ENCODE measurements at regions not wholly inside any gene's neighbourhood (a gene's known extent, or its start where the extent isn't known, plus 50 kb on each side); places are given as distances from the start of the nearest gene placed in this dataset.

- Histone ChIP-seq H3K4me1 (ENCODE audit: insufficient read depth, poor library complexity, severe bottlenecking) (no peaks in the 10 kb centered on the region), H3K4me3 (ENCODE audit: severe bottlenecking) (no peak overlapping the region), H3K9me3 (ENCODE audit: severe bottlenecking) (no peaks in the 10 kb centered on the region), H3K27ac (ENCODE audit: poor library complexity, severe bottlenecking) (no peak overlapping the region), H3K36me3 (ENCODE audit: low read depth) (no peaks in the 10 kb centered on the region), H3K27me3 (ENCODE audit: insufficient read depth, poor library complexity, severe bottlenecking) (no peaks in the 10 kb centered on the region)
- TF ChIP-seq CTCF (IDR thresholded peaks at IDR 0.05; ENCODE audit: poor library complexity, severe bottlenecking) = no peak
- ATAC-seq (ENCODE audit: low read depth) (no peak), DNase-seq (ENCODE audit: low spot score) (no peak)
These were observed 1945.1 kb upstream of the SEL1L start for GRCh38 chr14:83478741-83479140.

GRCh38 chr14:83483063-83483462 lies 1949.4 kb upstream of the SEL1L start:
- DNase-seq (ENCODE audit: low spot score) (no peak), ATAC-seq (ENCODE audit: low read depth) (peak; percentile 31; the same call in 1 of the 3 replicates)
- Histone ChIP-seq H3K27ac (ENCODE audit: poor library complexity, severe bottlenecking) (no peak overlapping the region), H3K9me3 (ENCODE audit: severe bottlenecking) (no peaks in the 10 kb centered on the region), H3K4me1 (ENCODE audit: insufficient read depth, poor library complexity, severe bottlenecking) (no peaks in the 10 kb centered on the region), H3K36me3 (ENCODE audit: low read depth) (no peaks in the 10 kb centered on the region), H3K27me3 (ENCODE audit: insufficient read depth, poor library complexity, severe bottlenecking) (no peaks in the 10 kb centered on the region), H3K4me3 (ENCODE audit: severe bottlenecking) (no peak overlapping the region)
- no peak for TF ChIP-seq CTCF (IDR thresholded peaks at IDR 0.05; ENCODE audit: poor library complexity, severe bottlenecking)

GRCh38 chr14:83485591-83485990 lies 1951.9 kb upstream of the SEL1L start:
- Histone ChIP-seq H3K27me3 (ENCODE audit: insufficient read depth, poor library complexity, severe bottlenecking) (no peaks in the 10 kb centered on the region), H3K27ac (ENCODE audit: poor library complexity, severe bottlenecking) (no peak overlapping the region), H3K4me3 (ENCODE audit: severe bottlenecking) (no peak overlapping the region), H3K4me1 (ENCODE audit: insufficient read depth, poor library complexity, severe bottlenecking) (no peaks in the 10 kb centered on the region), H3K9me3 (ENCODE audit: severe bottlenecking) (no peaks in the 10 kb centered on the region), H3K36me3 (ENCODE audit: low read depth) (no peaks in the 10 kb centered on the region)
- TF ChIP-seq CTCF (IDR thresholded peaks at IDR 0.05; ENCODE audit: poor library complexity, severe bottlenecking) = no peak
- DNase-seq (ENCODE audit: low spot score) (no peak), ATAC-seq (ENCODE audit: low read depth) (peak; percentile 83)

- Histone ChIP-seq H3K4me1 (ENCODE audit: insufficient read depth, poor library complexity, severe bottlenecking) (no peaks in the 10 kb centered on the region), H3K4me3 (ENCODE audit: severe bottlenecking) (no peak overlapping the region), H3K36me3 (ENCODE audit: low read depth) (no peaks in the 10 kb centered on the region), H3K27me3 (ENCODE audit: insufficient read depth, poor library complexity, severe bottlenecking) (no peaks in the 10 kb centered on the region), H3K9me3 (ENCODE audit: severe bottlenecking) (no peaks in the 10 kb centered on the region), H3K27ac (ENCODE audit: poor library complexity, severe bottlenecking) (no peak overlapping the region)
- no peak; the same call in 2 of the 3 replicates for ATAC-seq (ENCODE audit: low read depth)
- DNase-seq (ENCODE audit: low spot score) = no peak
- no peak for TF ChIP-seq CTCF (IDR thresholded peaks at IDR 0.05; ENCODE audit: poor library complexity, severe bottlenecking)
These were observed 1957.4 kb upstream of the SEL1L start for GRCh38 chr14:83491091-83491490.

GRCh38 chr14:83520837-83521236 lies 1987.2 kb upstream of the SEL1L start:
- ATAC-seq (ENCODE audit: low read depth) (no peak), DNase-seq (ENCODE audit: low spot score) (no peak)
- H3K4me3 ChIP-seq (ENCODE audit: severe bottlenecking) = no peak overlapping the region
- no peaks in the 10 kb centered on the region for H3K27me3 ChIP-seq (ENCODE audit: insufficient read depth, poor library complexity, severe bottlenecking)
- no peaks in the 10 kb centered on the region for H3K36me3 ChIP-seq (ENCODE audit: low read depth)
- no peak overlapping the region for H3K27ac ChIP-seq (ENCODE audit: poor library complexity, severe bottlenecking)
- no peak for TF ChIP-seq CTCF (IDR thresholded peaks at IDR 0.05; ENCODE audit: poor library complexity, severe bottlenecking)
- peaks cover 5% of the 10 kb centered on the region for H3K4me1 ChIP-seq (ENCODE audit: insufficient read depth, poor library complexity, severe bottlenecking)
- H3K9me3 ChIP-seq (ENCODE audit: severe bottlenecking) = no peaks in the 10 kb centered on the region

Measured in RWPE2 (cell line).